Transverse colon (tissue), 4 donors: ENCODE measurements at regions not wholly inside any gene's neighbourhood (a gene's known extent, or its start where the extent isn't known, plus 50 kb on each side); places are given as distances from the start of the nearest gene placed in this dataset.

Source experiments
- DNase-seq: peaks from one replicate; pipeline ENCODE4 v3.0.0-alpha.2; 2019
- H3K27ac ChIP-seq, 4 donors: fragments of 200-600 bp; sonication (generic); 2 replicates each; pipeline ENCODE4 v1.5.1; 2016 to 2018; ENCODE audit warnings: inconsistent platforms in 4 of 4
- H3K27me3 ChIP-seq: fragments of 200-600 bp; sonication (generic); 2 replicates; pipeline ENCODE4 v1.5.1; 2017; ENCODE audit warnings: inconsistent platforms
- H3K36me3 ChIP-seq, 4 donors: fragments of 200-600 bp; sonication (generic); 2 replicates each; pipeline ENCODE4 v1.5.1; 2017 to 2019; ENCODE audit warnings: inconsistent platforms in 4 of 4
- H3K4me1 ChIP-seq, 4 donors: fragments of 200-600 bp; sonication (generic); 2 replicates each; pipeline ENCODE4 v1.5.1; 2017 to 2020; ENCODE audit warnings: inconsistent platforms in 4 of 4
- H3K4me3 ChIP-seq, 4 donors: fragments of 200-600 bp; sonication (generic); 1 replicate in 1 of 4; 2 replicates in 3 of 4; pipeline versions ENCODE4 v1.5.1 to v1.6.1; 2017 to 2019; ENCODE audit warnings: inconsistent platforms in 4 of 4
- H3K9me3 ChIP-seq, 2 donors: fragments of 200-600 bp; sonication (generic); 2 replicates each; pipeline ENCODE4 v1.5.1; 2017 to 2019; ENCODE audit warnings: inconsistent platforms in 2 of 2
- CTCF ChIP-seq, 5 experiments: fragments of 200-600 bp in 3 of 5; fragments of 450-650 bp in 2 of 5; sonication (generic) in 3 of 5; IDR thresholded peaks; 1 replicate in 2 of 5; 2 replicates in 3 of 5; pipeline ENCODE4 v1.5.1; 2016 to 2017; ENCODE audit warnings: antibody characterized with exemption in 5 of 5, inconsistent platforms in 3 of 5, mild to moderate bottlenecking in 2 of 5, moderate library complexity in 1 of 5
- EP300 ChIP-seq: sonication (generic); formaldehyde crosslinking; IDR thresholded peaks from one replicate; pipeline ENCODE4 v1.6.1; 2017; ENCODE audit warnings: antibody characterized with exemption, low read depth
- POLR2A ChIP-seq: fragments of 450-650 bp; IDR thresholded peaks from one replicate; pipeline ENCODE4 v1.6.1; 2016; ENCODE audit warnings: antibody characterized with exemption, mild to moderate bottlenecking, moderate library complexity
- POLR2AphosphoS5 ChIP-seq, 3 donors: sonication (generic); formaldehyde crosslinking; IDR thresholded peaks; one replicate each; pipeline ENCODE4 v1.6.1; 2016; ENCODE audit warnings: antibody characterized with exemption in 3 of 3
- WGBS, 2 donors: methylation state at CpG; one replicate each; pipeline ENCODE4 v1.1.5; 2018; ENCODE audit warnings: low coverage in 1 of 2; 5-methylcytosine and 5-hydroxymethylcytosine counted together
- in situ Hi-C, 4 donors: fragments of 200-750 bp; cut with MboI; loops; one replicate each; pipeline versions ENCODE4 v1.15.0 to v1.15.1; 2017; ENCODE audit warnings: low sequenced_read_pairs in 3 of 4, low pct_ligation_motif_present in 1 of 4, low pct_unique_long_range_greater_than_20kb in 1 of 4
- intact Hi-C: fragments of 100-400 bp; cut with DNase I; formaldehyde crosslinking; loops from one replicate; pipeline ENCODE4 v1.15.1; 2023; ENCODE audit warnings: low total_unique reads

GRCh38 chr6:79421001-79421411, 116.2 kb downstream of the LCA5 start:
- DNase-seq, result no peak
- Histone ChIP-seq H3K27ac (no peak overlapping the region), H3K4me3 (no peak overlapping the region), H3K9me3 (no peaks in the 10 kb centered on the region), H3K27me3 (no peaks in the 10 kb centered on the region), H3K36me3 (no peaks in the 10 kb centered on the region), H3K4me1 (peaks cover 0 to 9% (median 0%) of the 10 kb centered on the region in 4 donors)
- in situ Hi-C loops (no loop called here), intact Hi-C loops (no loop called here)
- TF ChIP-seq POLR2AphosphoS5 (IDR thresholded peaks at IDR 0.05) (no peak), CTCF (IDR thresholded peaks at IDR 0.05) (no peak), EP300 (no peak), POLR2A (no peak)
- 95 to 97% methylated on average over 4 of the region's 4 CpGs for WGBS, 2 donors

DNA sequence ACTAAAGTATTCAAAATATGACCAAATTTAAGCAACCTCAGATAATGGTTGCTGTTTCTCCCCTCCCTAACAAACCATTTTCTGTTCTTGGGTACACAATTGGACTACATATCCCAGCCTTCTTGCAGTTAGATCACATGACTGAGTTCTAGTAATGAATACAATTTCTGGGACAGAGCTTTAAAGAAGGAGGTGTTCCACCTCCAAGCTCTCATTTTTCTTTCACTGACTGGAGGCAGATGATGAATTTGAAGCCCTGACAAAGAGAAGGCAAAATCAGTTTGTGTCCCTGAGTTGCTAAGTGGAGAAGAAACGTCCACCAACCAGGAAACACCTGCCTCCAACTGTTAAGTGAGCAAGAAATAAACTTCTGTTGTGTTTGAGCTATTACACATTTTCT, 117.2 kb downstream of the LCA5 start:
- TF ChIP-seq POLR2AphosphoS5 (IDR thresholded peaks at IDR 0.05) (no peak), CTCF (IDR thresholded peaks at IDR 0.05) (no peak), EP300 (no peak), POLR2A (no peak)

GRCh38 chr6:79416931-79417330, 120.3 kb downstream of the LCA5 start:
- WGBS, 2 donors, result 22 to 42% methylated on average over 1 to 2 of the region's 2 CpGs
- H3K4me3 ChIP-seq, result no peak overlapping the region

More for the DNA sequence above, 117.2 kb downstream of the LCA5 start:
- H3K9me3 ChIP-seq, result no peaks in the 10 kb centered on the region
- DNase-seq, result no peak
- no peak overlapping the region for H3K4me3 ChIP-seq
- in situ Hi-C loops (no loop called here), intact Hi-C loops (no loop called here)
- no peak overlapping the region for H3K27ac ChIP-seq
- H3K36me3 ChIP-seq, result no peaks in the 10 kb centered on the region
- peaks cover 0 to 9% (median 0%) of the 10 kb centered on the region in 4 donors for H3K4me1 ChIP-seq
- no peaks in the 10 kb centered on the region for H3K27me3 ChIP-seq
- 16 to 20% methylated on average over 1 of the region's 1 CpG for WGBS, 2 donors

DNA sequence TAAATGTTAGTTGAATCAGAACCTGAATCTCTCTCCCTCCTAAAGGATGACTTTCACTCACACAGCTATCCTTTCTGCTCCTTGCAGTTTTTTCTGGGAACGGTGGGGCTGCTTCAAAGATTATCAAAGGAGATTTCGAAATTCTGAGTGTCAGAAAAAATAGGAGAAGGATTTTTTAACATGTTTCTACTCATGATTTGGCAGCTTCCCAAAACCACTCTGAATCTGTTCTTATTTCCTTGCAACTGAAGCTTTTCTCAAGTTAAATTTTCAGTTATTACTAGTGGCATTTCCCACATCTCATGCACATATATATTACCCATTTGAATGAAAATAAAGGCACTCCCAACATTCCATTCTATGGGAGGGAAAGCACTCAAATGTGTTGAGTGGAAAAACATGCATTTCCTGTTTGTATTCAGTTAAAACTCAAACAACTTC, 123.6 kb downstream of the LCA5 start:
- H3K4me1 ChIP-seq, result no peaks in the 10 kb centered on the region
- TF ChIP-seq EP300, result no peak
- no peak for TF ChIP-seq CTCF (IDR thresholded peaks at IDR 0.05)
- no peak for TF ChIP-seq POLR2A
- no peak for TF ChIP-seq POLR2AphosphoS5 (IDR thresholded peaks at IDR 0.05)
- H3K9me3 ChIP-seq, result no peaks in the 10 kb centered on the region
- no peaks in the 10 kb centered on the region for H3K27me3 ChIP-seq
- DNase-seq, result no peak
- H3K36me3 ChIP-seq, result no peaks in the 10 kb centered on the region
- no peak overlapping the region for H3K4me3 ChIP-seq
- in situ Hi-C loops (no loop called here), intact Hi-C loops (no loop called here)
- 32 to 37% methylated on average over 2 of the region's 2 CpGs for WGBS, 2 donors
- no peak overlapping the region for H3K27ac ChIP-seq

More at GRCh38 chr6:79416931-79417330, 120.3 kb downstream of the LCA5 start:
- no peak for DNase-seq
- Histone ChIP-seq H3K27me3 (no peaks in the 10 kb centered on the region), H3K4me1 (peaks cover 0 to 5% (median 0%) of the 10 kb centered on the region in 4 donors), H3K27ac (no peak overlapping the region), H3K36me3 (no peaks in the 10 kb centered on the region), H3K9me3 (no peaks in the 10 kb centered on the region)
- in situ Hi-C loops, result no loop called here
- TF ChIP-seq CTCF (IDR thresholded peaks at IDR 0.05), result no peak
- TF ChIP-seq EP300, result no peak
- TF ChIP-seq POLR2A, result no peak
- TF ChIP-seq POLR2AphosphoS5 (IDR thresholded peaks at IDR 0.05), result no peak
- intact Hi-C loops, result no loop called here
